HG03175 (cell line): ENCODE measurements at regions not wholly inside any gene's neighbourhood (a gene's known extent, or its start where the extent isn't known, plus 50 kb on each side); places are given as distances from the start of the nearest gene placed in this dataset.

ENCODE experiments used
- ATAC-seq: cut with Tn5 transposase; IDR thresholded peaks from one replicate; pipeline ENCODE4 v1.9.1; 2021; ENCODE audit warnings: mild to moderate bottlenecking, moderate library complexity; ENCODE audit not compliant: unreplicated experiment

GRCh38 chr4:11488657-11489452 is 60.2 kb upstream of the HS3ST1 start:
- no peak for ATAC-seq

- ATAC-seq = no peak
These were observed 59.3 kb upstream of the HS3ST1 start for GRCh38 chr4:11487868-11488544.

- ATAC-seq = no peak
These were observed 58.4 kb upstream of the HS3ST1 start for GRCh38 chr4:11487139-11487538.

GRCh38 chr4:11485926-11486325 is 57.2 kb upstream of the HS3ST1 start:
- no peak for ATAC-seq

- ATAC-seq = no peak
These were observed 55.8 kb upstream of the HS3ST1 start for GRCh38 chr4:11484531-11484930.

- ATAC-seq = no peak
These were observed 54.4 kb upstream of the HS3ST1 start for GRCh38 chr4:11483046-11483445.

GRCh38 chr4:11480683-11481082 is 52.0 kb upstream of the HS3ST1 start:
- peak; percentile 93 for ATAC-seq
